HepG2 (cell line): ENCODE measurements at regions not wholly inside any gene's neighbourhood (a gene's known extent, or its start where the extent isn't known, plus 50 kb on each side); places are given as distances from the start of the nearest gene placed in this dataset.

ENCODE experiments used
- HDAC1 ChIP-seq: sonication (generic); formaldehyde crosslinking; IDR thresholded peaks from 2 replicates; pipeline ENCODE4 v1.5.1; 2020; ENCODE audit warnings: mild to moderate bottlenecking, missing genetic modification reagents
- IKZF1 ChIP-seq: fragments of 450-650 bp; IDR thresholded peaks from 2 replicates; pipeline ENCODE4 v1.7.1; 2016
- MYNN ChIP-seq: sonication (generic); formaldehyde crosslinking; IDR thresholded peaks from 2 replicates; pipeline ENCODE4 v1.4.0; 2020; ENCODE audit warnings: mild to moderate bottlenecking, low read depth, missing genetic modification reagents
- NPAS2 ChIP-seq: sonication (generic); formaldehyde crosslinking; IDR thresholded peaks from 2 replicates; pipeline ENCODE4 v1.8.0; 2022; ENCODE audit warnings: mild to moderate bottlenecking, missing genetic modification reagents, borderline replicate concordance
- PAF1 ChIP-seq: IDR thresholded peaks from 2 replicates; pipeline ENCODE4 v1.6.1; 2016; ENCODE audit warnings: missing genetic modification reagents, missing compliant biosample characterization
- POLR2AphosphoS5 ChIP-seq: IDR thresholded peaks from 2 replicates; pipeline ENCODE4 v1.6.1; 2012; ENCODE audit warnings: low read depth, low read length
- RFX5 ChIP-seq: IDR thresholded peaks from 2 replicates; pipeline ENCODE4 v1.6.1; 2011; ENCODE audit warnings: low read depth, low read length, improper control_type of control experiment
- RXRA ChIP-seq: sonication (generic); formaldehyde crosslinking; IDR thresholded peaks from 2 replicates; pipeline ENCODE4 v1.5.1; 2020; ENCODE audit warnings: missing genetic modification reagents
- ZNF138 ChIP-seq: sonication (generic); formaldehyde crosslinking; IDR thresholded peaks from 2 replicates; pipeline ENCODE4 v1.5.0; 2020; ENCODE audit warnings: mild to moderate bottlenecking, low read depth, missing genetic modification reagents
- ZNF501 ChIP-seq: sonication (generic); formaldehyde crosslinking; IDR thresholded peaks from 2 replicates; pipeline ENCODE4 v1.5.1; 2020; ENCODE audit warnings: mild to moderate bottlenecking, moderate library complexity, missing genetic modification reagents
- ZNF660 ChIP-seq: sonication (generic); formaldehyde crosslinking; IDR thresholded peaks from 2 replicates; pipeline ENCODE4 v1.5.1; 2020; ENCODE audit warnings: mild to moderate bottlenecking, low read depth, missing genetic modification reagents, borderline replicate concordance
- TF ChIP-seq, protein P1 (sequence below): sonication (generic); formaldehyde crosslinking; IDR thresholded peaks from 2 replicates; pipeline ENCODE4 v1.4.0; 2020; ENCODE audit warnings: missing genetic modification reagents
- TF ChIP-seq, protein P2 (sequence below): sonication (generic); formaldehyde crosslinking; IDR thresholded peaks from 2 replicates; pipeline ENCODE4 v1.5.0; 2020; ENCODE audit warnings: mild to moderate bottlenecking, missing genetic modification reagents, moderate library complexity
- TF ChIP-seq, protein P3 (sequence below): sonication (generic); formaldehyde crosslinking; IDR thresholded peaks from 2 replicates; pipeline ENCODE4 v1.8.0; 2022; ENCODE audit warnings: missing genetic modification reagents, mild to moderate bottlenecking, borderline replicate concordance

DNA sequence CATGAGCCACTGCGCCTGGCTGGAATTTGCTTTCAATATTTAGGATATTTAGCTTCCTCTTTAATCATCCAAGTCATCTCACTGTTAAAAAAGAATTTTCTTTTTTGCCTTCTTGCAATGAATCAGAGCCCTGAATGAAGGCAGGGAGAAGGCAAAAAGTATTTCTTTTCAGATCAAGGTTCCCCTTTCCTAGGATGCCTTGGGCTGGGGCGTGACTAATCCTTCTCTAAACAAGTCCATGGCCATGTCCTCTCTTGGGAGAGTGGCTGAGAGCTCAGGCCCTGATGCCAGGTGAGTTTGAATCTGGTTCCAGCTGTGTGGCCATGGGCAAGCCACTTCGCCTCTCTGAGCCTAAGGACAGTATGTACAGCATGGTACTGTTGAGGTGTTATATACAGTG is 84.8 kb upstream of the NEURL1B start:
- TF ChIP-seq IKZF1, result no peak
- no peak for TF ChIP-seq ZNF138 (CRISPR knock-in tag)
- no peak for TF ChIP-seq ZNF660 (CRISPR knock-in tag)
- TF ChIP-seq PAF1 (CRISPR knock-in tag), result no peak
- TF ChIP-seq MYNN (CRISPR knock-in tag), result no peak
- TF ChIP-seq NPAS2 (CRISPR knock-in tag), result no peak
- TF ChIP-seq, protein P1, sequence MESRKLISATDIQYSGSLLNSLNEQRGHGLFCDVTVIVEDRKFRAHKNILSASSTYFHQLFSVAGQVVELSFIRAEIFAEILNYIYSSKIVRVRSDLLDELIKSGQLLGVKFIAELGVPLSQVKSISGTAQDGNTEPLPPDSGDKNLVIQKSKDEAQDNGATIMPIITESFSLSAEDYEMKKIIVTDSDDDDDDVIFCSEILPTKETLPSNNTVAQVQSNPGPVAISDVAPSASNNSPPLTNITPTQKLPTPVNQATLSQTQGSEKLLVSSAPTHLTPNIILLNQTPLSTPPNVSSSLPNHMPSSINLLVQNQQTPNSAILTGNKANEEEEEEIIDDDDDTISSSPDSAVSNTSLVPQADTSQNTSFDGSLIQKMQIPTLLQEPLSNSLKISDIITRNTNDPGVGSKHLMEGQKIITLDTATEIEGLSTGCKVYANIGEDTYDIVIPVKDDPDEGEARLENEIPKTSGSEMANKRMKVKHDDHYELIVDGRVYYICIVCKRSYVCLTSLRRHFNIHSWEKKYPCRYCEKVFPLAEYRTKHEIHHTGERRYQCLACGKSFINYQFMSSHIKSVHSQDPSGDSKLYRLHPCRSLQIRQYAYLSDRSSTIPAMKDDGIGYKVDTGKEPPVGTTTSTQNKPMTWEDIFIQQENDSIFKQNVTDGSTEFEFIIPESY (CRISPR knock-in tag), result no peak
- no peak for TF ChIP-seq ZNF501 (CRISPR knock-in tag)
- TF ChIP-seq HDAC1 (CRISPR knock-in tag), result no peak
- TF ChIP-seq RXRA (CRISPR knock-in tag), result no peak
- no peak for TF ChIP-seq RFX5
- TF ChIP-seq, protein P2, sequence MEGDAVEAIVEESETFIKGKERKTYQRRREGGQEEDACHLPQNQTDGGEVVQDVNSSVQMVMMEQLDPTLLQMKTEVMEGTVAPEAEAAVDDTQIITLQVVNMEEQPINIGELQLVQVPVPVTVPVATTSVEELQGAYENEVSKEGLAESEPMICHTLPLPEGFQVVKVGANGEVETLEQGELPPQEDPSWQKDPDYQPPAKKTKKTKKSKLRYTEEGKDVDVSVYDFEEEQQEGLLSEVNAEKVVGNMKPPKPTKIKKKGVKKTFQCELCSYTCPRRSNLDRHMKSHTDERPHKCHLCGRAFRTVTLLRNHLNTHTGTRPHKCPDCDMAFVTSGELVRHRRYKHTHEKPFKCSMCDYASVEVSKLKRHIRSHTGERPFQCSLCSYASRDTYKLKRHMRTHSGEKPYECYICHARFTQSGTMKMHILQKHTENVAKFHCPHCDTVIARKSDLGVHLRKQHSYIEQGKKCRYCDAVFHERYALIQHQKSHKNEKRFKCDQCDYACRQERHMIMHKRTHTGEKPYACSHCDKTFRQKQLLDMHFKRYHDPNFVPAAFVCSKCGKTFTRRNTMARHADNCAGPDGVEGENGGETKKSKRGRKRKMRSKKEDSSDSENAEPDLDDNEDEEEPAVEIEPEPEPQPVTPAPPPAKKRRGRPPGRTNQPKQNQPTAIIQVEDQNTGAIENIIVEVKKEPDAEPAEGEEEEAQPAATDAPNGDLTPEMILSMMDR (CRISPR knock-in tag), result no peak
- TF ChIP-seq, protein P3, sequence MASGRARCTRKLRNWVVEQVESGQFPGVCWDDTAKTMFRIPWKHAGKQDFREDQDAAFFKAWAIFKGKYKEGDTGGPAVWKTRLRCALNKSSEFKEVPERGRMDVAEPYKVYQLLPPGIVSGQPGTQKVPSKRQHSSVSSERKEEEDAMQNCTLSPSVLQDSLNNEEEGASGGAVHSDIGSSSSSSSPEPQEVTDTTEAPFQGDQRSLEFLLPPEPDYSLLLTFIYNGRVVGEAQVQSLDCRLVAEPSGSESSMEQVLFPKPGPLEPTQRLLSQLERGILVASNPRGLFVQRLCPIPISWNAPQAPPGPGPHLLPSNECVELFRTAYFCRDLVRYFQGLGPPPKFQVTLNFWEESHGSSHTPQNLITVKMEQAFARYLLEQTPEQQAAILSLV, result no peak
- no peak for TF ChIP-seq POLR2AphosphoS5
